Kidney epithelial cell (primary cell): ENCODE measurements at regions not wholly inside any gene's neighbourhood (a gene's known extent, or its start where the extent isn't known, plus 50 kb on each side); places are given as distances from the start of the nearest gene placed in this dataset.
"Not testable (repeated sequence)": the region's sequence is repeated elsewhere in the genome, so short reads cannot be mapped to it uniquely, and the experiment has no call there.

Experiments used
- DNase-seq: peaks from one replicate; pipeline ENCODE4 v3.0.0-alpha.2; 2010; ENCODE audit warnings: low read depth
- H3K27me3 ChIP-seq: 2 replicates; pipeline ENCODE4 v1.6.0; 2011; ENCODE audit warnings: low read length; ENCODE audit not compliant: control insufficient read depth, insufficient read depth
- H3K36me3 ChIP-seq: 2 replicates; pipeline ENCODE4 v1.5.1; 2011; ENCODE audit warnings: low read length; ENCODE audit not compliant: control insufficient read depth, insufficient read depth
- H3K4me3 ChIP-seq: 2 replicates; pipeline ENCODE4 v1.5.1; 2011; ENCODE audit warnings: low read depth, mild to moderate bottlenecking, control low read depth, low read length
- TF ChIP-seq, protein P1 (sequence below): IDR thresholded peaks from 2 replicates; pipeline ENCODE4 v1.5.1; 2011; ENCODE audit warnings: mild to moderate bottlenecking, moderate library complexity, low read length, control low read depth, inconsistent platforms; ENCODE audit not compliant: insufficient read depth, poor library complexity, severe bottlenecking

DNA sequence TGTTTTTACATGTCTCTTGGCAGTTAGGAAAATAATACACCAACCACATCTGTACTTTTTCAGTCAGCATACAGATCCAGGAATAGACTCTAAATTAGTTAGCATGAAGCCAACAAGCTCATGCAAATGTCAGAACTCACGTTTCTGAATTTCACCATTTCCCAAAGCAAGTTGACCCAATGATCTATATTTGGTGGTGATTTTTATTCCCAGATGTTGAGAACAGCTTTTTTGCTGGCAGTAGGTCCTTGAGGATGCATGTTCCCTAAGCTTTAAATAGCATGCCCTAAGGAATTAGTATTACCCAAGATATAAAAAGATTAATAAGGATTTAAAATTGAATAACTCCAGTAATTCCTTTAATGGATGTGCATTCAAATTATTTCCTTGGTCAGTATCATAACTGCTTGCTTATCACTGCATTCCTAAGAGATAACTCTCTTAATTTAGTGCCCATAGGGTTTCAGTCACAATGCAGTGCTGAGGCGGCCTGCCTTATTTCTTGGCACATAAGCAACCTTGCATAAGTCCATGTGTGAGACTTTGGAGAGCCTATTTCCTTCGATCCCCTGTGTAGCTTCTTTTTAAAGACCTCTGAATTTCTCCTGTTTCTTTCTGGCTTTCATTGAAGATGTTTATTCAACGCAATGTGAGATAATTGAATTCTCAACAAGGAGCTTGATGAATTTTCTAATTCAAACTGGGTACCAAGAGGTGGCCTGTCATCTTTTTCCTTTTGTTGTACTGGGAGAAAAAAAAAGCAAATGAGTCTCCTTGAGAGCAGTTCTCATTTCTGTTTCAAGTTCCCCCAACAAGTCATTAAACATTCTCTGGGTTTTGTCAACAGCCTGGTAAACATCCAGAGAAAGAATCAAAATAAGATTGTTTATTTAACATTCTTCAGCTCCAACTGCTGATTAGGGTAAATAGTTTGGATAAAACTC lies 135.3 kb upstream of the MEOX2 start:
- H3K4me3 ChIP-seq = no peak overlapping the region
- TF ChIP-seq, protein P1, sequence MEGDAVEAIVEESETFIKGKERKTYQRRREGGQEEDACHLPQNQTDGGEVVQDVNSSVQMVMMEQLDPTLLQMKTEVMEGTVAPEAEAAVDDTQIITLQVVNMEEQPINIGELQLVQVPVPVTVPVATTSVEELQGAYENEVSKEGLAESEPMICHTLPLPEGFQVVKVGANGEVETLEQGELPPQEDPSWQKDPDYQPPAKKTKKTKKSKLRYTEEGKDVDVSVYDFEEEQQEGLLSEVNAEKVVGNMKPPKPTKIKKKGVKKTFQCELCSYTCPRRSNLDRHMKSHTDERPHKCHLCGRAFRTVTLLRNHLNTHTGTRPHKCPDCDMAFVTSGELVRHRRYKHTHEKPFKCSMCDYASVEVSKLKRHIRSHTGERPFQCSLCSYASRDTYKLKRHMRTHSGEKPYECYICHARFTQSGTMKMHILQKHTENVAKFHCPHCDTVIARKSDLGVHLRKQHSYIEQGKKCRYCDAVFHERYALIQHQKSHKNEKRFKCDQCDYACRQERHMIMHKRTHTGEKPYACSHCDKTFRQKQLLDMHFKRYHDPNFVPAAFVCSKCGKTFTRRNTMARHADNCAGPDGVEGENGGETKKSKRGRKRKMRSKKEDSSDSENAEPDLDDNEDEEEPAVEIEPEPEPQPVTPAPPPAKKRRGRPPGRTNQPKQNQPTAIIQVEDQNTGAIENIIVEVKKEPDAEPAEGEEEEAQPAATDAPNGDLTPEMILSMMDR = no peak
- H3K27me3 ChIP-seq = no peaks in the 10 kb centered on the region
- H3K36me3 ChIP-seq = no peaks in the 10 kb centered on the region
- DNase-seq = no peak

- DNase-seq = no peak
- no peak overlapping the region for H3K4me3 ChIP-seq
- no peaks in the 10 kb centered on the region for H3K36me3 ChIP-seq
- TF ChIP-seq, protein P1 = no peak
- no peaks in the 10 kb centered on the region for H3K27me3 ChIP-seq
Measured at GRCh38 chr7:15820319-15820718, 133.8 kb upstream of the MEOX2 start.

DNA sequence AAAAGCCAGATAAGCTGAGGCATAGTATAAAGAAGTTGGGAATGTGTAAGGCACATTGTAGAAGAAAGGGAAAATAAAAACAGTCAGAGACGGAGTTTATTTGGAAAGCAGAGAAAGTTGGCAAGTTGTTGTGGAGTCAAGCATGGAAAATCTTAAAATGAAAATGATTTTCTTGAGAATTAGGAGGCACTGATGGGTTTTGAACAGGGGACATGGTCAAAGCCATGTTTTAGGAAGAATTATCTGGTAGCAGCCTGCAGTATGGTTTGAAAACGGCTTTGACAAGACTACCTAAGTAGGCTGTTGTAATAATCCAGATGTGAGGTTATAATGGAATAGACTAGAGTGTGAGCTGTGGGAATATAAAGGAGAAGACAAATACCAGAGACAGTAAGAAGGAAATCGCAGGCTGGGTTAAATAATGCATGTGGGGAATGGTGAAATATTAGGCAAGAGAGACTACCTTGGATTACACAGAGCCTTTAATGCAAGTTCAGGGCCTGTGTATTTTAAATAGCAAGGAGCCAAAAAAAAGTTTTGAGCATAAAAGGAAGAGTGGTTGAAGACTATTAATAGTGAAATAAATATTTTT lies 130.4 kb upstream of the MEOX2 start:
- TF ChIP-seq, protein P1 = no peak
- Histone ChIP-seq H3K27me3 (no peaks in the 10 kb centered on the region), H3K4me3 (no peak overlapping the region), H3K36me3 (no peaks in the 10 kb centered on the region)
- no peak for DNase-seq

GRCh38 chr7:15813448-15813847 lies 127.0 kb upstream of the MEOX2 start:
- no peak overlapping the region for H3K4me3 ChIP-seq
- DNase-seq = no peak
- H3K36me3 ChIP-seq = no peaks in the 10 kb centered on the region
- no peaks in the 10 kb centered on the region for H3K27me3 ChIP-seq
- TF ChIP-seq, protein P1 = no peak

DNA sequence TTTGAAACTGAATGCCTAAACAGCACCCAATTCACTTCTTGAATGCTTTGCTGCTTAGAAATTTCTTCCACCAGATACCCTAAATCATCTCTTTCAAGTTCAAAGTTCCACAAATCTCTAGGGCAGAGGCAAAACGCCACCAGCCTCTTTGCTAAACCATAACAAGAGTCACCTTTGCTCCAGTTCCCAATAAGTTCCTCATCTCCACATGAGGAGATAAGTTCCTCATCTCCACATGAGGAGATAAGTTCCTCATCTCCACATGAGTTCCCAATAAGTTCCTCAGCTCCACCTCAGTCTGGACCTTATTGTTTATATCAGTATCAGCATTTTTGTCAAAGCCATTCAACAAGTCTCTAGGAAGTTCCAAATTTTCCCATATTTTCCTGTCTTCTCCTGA lies 123.9 kb upstream of the MEOX2 start:
- H3K27me3 ChIP-seq, DNase-seq, H3K4me3 ChIP-seq, H3K36me3 ChIP-seq: not testable (repeated sequence)

DNA sequence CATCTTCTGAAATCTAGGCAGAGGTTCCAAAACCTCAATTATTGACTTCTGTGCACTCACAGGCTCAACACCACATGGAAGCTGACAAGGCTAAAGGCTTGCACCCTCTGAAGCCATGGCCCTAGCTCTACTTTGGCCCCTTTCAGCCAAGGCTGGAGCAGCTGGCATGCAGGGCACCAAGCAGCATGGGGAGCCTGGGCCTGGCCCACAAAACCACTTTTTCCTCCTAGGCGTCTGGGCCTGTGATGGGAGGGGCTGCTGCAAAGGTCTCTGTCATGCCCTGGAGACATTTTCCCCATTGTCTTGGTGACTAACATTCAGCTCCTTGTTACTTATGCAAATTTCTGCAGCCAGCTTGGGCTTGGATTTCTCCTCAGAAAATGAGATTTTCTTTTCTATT lies 123.5 kb upstream of the MEOX2 start:
- not testable (repeated sequence) for H3K36me3 ChIP-seq, H3K27me3 ChIP-seq, H3K4me3 ChIP-seq, DNase-seq
